ENCODE measurements at regions not wholly inside any gene's neighbourhood (a gene's known extent, or its start where the extent isn't known, plus 50 kb on each side); places are given as distances from the start of the nearest gene placed in this dataset.

GRCh38 chr6:168376811-168377483 lies 57.4 kb upstream of the DACT2 start:
- no peak overlapping the region for H3K4me2 ChIP-seq (ENCODE audit: insufficient read depth in 1 of 2, low read depth in 2 of 2, low read length in 2 of 2)
- TF ChIP-seq SIN3A (conservative IDR thresholded peaks at IDR 0.05 in 1 of 2, IDR thresholded peaks at IDR 0.05 in 1 of 2; ENCODE audit: low read depth in 1 of 2, low read length in 2 of 2) (no peak), POLR2AphosphoS5 (IDR thresholded peaks at IDR 0.05; ENCODE audit: low read depth, low read length) (no peak), YY1 (IDR thresholded peaks at IDR 0.05; ENCODE audit: low read depth, low read length) (no peak)
- DNase-seq (ENCODE audit: low read depth in 1 of 2, low spot score in 2 of 2), result no peak

More at GRCh38 chr6:168376811-168377483, 57.4 kb upstream of the DACT2 start:
- no peak overlapping the region for H2BK15ac ChIP-seq (ENCODE audit: low read length)
- no peaks in the 10 kb centered on the region for H3K27me3 ChIP-seq (replicated peaks in 1 of 4; ENCODE audit: control insufficient read depth in 3 of 4, extremely low read depth in 1 of 4, insufficient read depth in 3 of 4, low read length in 3 of 4)
- ChIA-PET CTCF (ENCODE audit: partially characterized antibody) (interaction anchor here (0.6 to 2.3 kb wide), 7 partner anchors 9 to 1891 kb away, joined by 3 to 5 read pairs (median 3); no protein-coding TSS in a partner anchor), POLR2A (ENCODE audit: partially characterized antibody) (no interaction called here)
- no peak overlapping the region for H3K23ac ChIP-seq (ENCODE audit: insufficient read length)
- no peak overlapping the region for H2BK120ac ChIP-seq (replicated peaks; ENCODE audit: low read depth, low read length)
- H3K4me1 ChIP-seq (replicated peaks in 1 of 4; ENCODE audit: control insufficient read depth in 3 of 4, insufficient read depth in 4 of 4, low read length in 3 of 4), result no peaks in the 10 kb centered on the region
- H3K79me1 ChIP-seq (ENCODE audit: low read depth, low read length), result no peaks in the 10 kb centered on the region
- no peak overlapping the region for H4K8ac ChIP-seq (ENCODE audit: extremely low read depth, insufficient read depth, low read length)
- no peak overlapping the region for H2AK5ac ChIP-seq (ENCODE audit: low read depth, low read length)
- 92% methylated on average over 19 of the region's 19 CpGs; no CpG with 5 or more reads in 1 of the 2 experiments for WGBS, 2 experiments (ENCODE audit: extremely low coverage in 1 of 2, insufficient coverage in 1 of 2, insufficient read length in 1 of 2, insufficient replicate concordance in 2 of 2, low coverage in 1 of 2, low lambda C conversion rate in 2 of 2, missing lambda C conversion rate in 1 of 2)
- H2BK5ac ChIP-seq (ENCODE audit: low read depth, low read length), result no peak overlapping the region
- H2AFZ ChIP-seq (ENCODE audit: low read length), result no peak overlapping the region
- no peak overlapping the region for H3K4ac ChIP-seq (replicated peaks; ENCODE audit: insufficient read length, low read depth, low read length)
- no peaks in the 10 kb centered on the region for H3K36me3 ChIP-seq (ENCODE audit: control insufficient read depth in 2 of 4, insufficient read depth in 4 of 4, low read length in 3 of 4)
- H3K9ac ChIP-seq (replicated peaks in 1 of 4; ENCODE audit: extremely low read depth in 1 of 4, low read depth in 3 of 4, low read length in 3 of 4), result no peak overlapping the region
- no peak overlapping the region for H3K14ac ChIP-seq (ENCODE audit: insufficient read length)
- no peak overlapping the region for H2BK12ac ChIP-seq (ENCODE audit: low read depth, low read length)
- H3K56ac ChIP-seq (replicated peaks; ENCODE audit: insufficient read length, low read depth, low read length), result no peak overlapping the region
- H3K79me2 ChIP-seq (ENCODE audit: control insufficient read depth in 1 of 2, insufficient read depth in 2 of 2, low read length in 2 of 2), result no peaks in the 10 kb centered on the region
- H3K18ac ChIP-seq (ENCODE audit: extremely low read depth, low read length), result no peak overlapping the region
- H4K20me1 ChIP-seq (replicated peaks in 1 of 2; ENCODE audit: control insufficient read depth in 1 of 2, insufficient read depth in 2 of 2, low read length in 2 of 2), result no peaks in the 10 kb centered on the region
- H3K27ac ChIP-seq (ENCODE audit: low read depth, low read length), result no peak overlapping the region
- H3K9me3 ChIP-seq (ENCODE audit: insufficient read depth in 2 of 2, low read depth in 1 of 2, low read length in 1 of 2), result peaks cover 8 to 32% of the 10 kb centered on the region in 2 experiments; a peak in 3 of 4 replicates
- H2BK20ac ChIP-seq (ENCODE audit: low read length), result no peak overlapping the region
- no peak overlapping the region for H3K4me3 ChIP-seq (ENCODE audit: extremely low read depth in 1 of 4, insufficient read depth in 2 of 4, low read depth in 3 of 4, low read length in 4 of 4)
- H4K5ac ChIP-seq (ENCODE audit: insufficient read length, low read depth, low read length), result no peak overlapping the region
- no peak overlapping the region for H4K91ac ChIP-seq (replicated peaks; ENCODE audit: insufficient read length, low read length)
- no peaks in the 10 kb centered on the region for H3K23me2 ChIP-seq (ENCODE audit: low read depth, low read length)
- no peak for FAIRE-seq
